ENCODE measurements at regions not wholly inside any gene's neighbourhood (a gene's known extent, or its start where the extent isn't known, plus 50 kb on each side); places are given as distances from the start of the nearest gene placed in this dataset.

DNA sequence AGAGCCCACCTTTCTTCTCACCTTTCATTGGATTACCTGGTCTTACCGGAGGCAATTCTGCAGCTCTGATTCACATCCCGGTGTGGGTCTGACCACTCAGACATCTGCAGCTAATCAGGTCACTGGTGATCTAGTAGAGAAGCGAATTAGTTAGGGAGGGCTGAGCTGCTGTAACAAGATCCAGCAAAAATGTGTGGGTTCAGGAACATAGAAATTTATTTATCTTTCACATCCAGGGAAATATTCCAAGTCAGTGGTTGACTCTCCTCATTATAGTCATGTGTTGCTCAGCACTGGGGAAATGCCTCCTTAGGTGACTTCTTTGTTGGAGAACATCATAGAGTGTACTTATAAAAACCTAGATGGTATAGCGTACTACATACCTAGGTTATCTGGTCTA, 218.7 kb upstream of the PELI2 start:
- H3K36me3 ChIP-seq = no peaks in the 10 kb centered on the region
- no peak overlapping the region for H3K4me3 ChIP-seq
- TF ChIP-seq, protein P1, sequence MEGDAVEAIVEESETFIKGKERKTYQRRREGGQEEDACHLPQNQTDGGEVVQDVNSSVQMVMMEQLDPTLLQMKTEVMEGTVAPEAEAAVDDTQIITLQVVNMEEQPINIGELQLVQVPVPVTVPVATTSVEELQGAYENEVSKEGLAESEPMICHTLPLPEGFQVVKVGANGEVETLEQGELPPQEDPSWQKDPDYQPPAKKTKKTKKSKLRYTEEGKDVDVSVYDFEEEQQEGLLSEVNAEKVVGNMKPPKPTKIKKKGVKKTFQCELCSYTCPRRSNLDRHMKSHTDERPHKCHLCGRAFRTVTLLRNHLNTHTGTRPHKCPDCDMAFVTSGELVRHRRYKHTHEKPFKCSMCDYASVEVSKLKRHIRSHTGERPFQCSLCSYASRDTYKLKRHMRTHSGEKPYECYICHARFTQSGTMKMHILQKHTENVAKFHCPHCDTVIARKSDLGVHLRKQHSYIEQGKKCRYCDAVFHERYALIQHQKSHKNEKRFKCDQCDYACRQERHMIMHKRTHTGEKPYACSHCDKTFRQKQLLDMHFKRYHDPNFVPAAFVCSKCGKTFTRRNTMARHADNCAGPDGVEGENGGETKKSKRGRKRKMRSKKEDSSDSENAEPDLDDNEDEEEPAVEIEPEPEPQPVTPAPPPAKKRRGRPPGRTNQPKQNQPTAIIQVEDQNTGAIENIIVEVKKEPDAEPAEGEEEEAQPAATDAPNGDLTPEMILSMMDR (IDR thresholded peaks at IDR 0.05) = no peak
- ATAC-seq (ENCODE audit: insufficient number of reproducible peaks, low FRiP score, low read depth) (no peak), DNase-seq (ENCODE audit: low spot score) (no peak)
- no peaks in the 10 kb centered on the region for H3K4me1 ChIP-seq (ENCODE audit: control insufficient read depth in 1 of 2, low read depth in 2 of 2)
- H3K27ac ChIP-seq = no peak overlapping the region
- H3K9me3 ChIP-seq = no peaks in the 10 kb centered on the region
- no peaks in the 10 kb centered on the region for H3K27me3 ChIP-seq (replicated peaks; ENCODE audit: insufficient read depth)

GRCh38 chr14:55900749-55901148, 217.5 kb upstream of the PELI2 start:
- TF ChIP-seq, protein P1 (IDR thresholded peaks at IDR 0.05) = no peak

GRCh38 chr14:55901291-55901690, 216.9 kb upstream of the PELI2 start:
- Histone ChIP-seq H3K27ac (no peak overlapping the region), H3K9me3 (no peaks in the 10 kb centered on the region), H3K4me3 (no peak overlapping the region), H3K4me1 (ENCODE audit: control insufficient read depth in 1 of 2, low read depth in 2 of 2) (no peaks in the 10 kb centered on the region), H3K27me3 (replicated peaks; ENCODE audit: insufficient read depth) (no peaks in the 10 kb centered on the region), H3K36me3 (no peaks in the 10 kb centered on the region)
- ATAC-seq (ENCODE audit: insufficient number of reproducible peaks, low FRiP score, low read depth) = no peak
- TF ChIP-seq, protein P1 (IDR thresholded peaks at IDR 0.05) = no peak
- no peak for DNase-seq (ENCODE audit: low spot score)

More at GRCh38 chr14:55900749-55901148, 217.5 kb upstream of the PELI2 start:
- Histone ChIP-seq H3K4me3 (no peak overlapping the region), H3K9me3 (no peaks in the 10 kb centered on the region), H3K36me3 (no peaks in the 10 kb centered on the region), H3K27ac (no peak overlapping the region), H3K4me1 (ENCODE audit: control insufficient read depth in 1 of 2, low read depth in 2 of 2) (no peaks in the 10 kb centered on the region), H3K27me3 (replicated peaks; ENCODE audit: insufficient read depth) (no peaks in the 10 kb centered on the region)
- ATAC-seq (ENCODE audit: insufficient number of reproducible peaks, low FRiP score, low read depth) = no peak
- no peak for DNase-seq (ENCODE audit: low spot score)

DNA sequence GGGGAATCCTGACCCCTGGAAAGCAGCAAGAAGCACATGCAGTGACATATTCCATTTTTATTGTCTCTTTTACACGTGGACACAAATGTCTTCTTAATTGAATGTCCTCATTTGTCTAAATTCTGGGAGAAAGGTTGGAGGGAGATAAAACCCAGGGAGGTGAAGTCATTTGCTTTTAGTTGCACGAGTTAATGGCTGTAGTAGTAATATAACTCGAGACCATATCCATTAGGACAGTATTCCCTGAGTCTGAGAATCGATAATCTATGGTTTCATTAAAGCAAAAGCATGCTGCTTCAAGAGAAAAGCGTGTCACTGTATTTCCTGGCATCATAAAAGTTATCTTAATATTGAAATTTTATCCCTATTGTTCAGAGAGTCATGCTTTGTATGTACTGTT, 216.0 kb upstream of the PELI2 start:
- H3K27ac ChIP-seq = no peak overlapping the region
- ATAC-seq (ENCODE audit: insufficient number of reproducible peaks, low FRiP score, low read depth) = no peak
- TF ChIP-seq, protein P1 (IDR thresholded peaks at IDR 0.05) = no peak

GRCh38 chr14:55904086-55904485, 214.1 kb upstream of the PELI2 start:
- H3K36me3 ChIP-seq = no peaks in the 10 kb centered on the region
- ATAC-seq (ENCODE audit: insufficient number of reproducible peaks, low FRiP score, low read depth) (no peak), DNase-seq (ENCODE audit: low spot score) (no peak)
- no peaks in the 10 kb centered on the region for H3K27me3 ChIP-seq (replicated peaks; ENCODE audit: insufficient read depth)
- H3K4me3 ChIP-seq = no peak overlapping the region
- no peaks in the 10 kb centered on the region for H3K9me3 ChIP-seq
- H3K27ac ChIP-seq = no peak overlapping the region
- H3K4me1 ChIP-seq (ENCODE audit: control insufficient read depth in 1 of 2, low read depth in 2 of 2) = no peaks in the 10 kb centered on the region
- TF ChIP-seq, protein P1 (IDR thresholded peaks at IDR 0.05) = no peak

More for the DNA sequence above, 216.0 kb upstream of the PELI2 start:
- H3K9me3 ChIP-seq = no peaks in the 10 kb centered on the region
- H3K4me3 ChIP-seq = no peak overlapping the region
- H3K27me3 ChIP-seq (replicated peaks; ENCODE audit: insufficient read depth) = no peaks in the 10 kb centered on the region
- DNase-seq (ENCODE audit: low spot score) = no peak
- H3K4me1 ChIP-seq (ENCODE audit: control insufficient read depth in 1 of 2, low read depth in 2 of 2) = no peaks in the 10 kb centered on the region
- H3K36me3 ChIP-seq = no peaks in the 10 kb centered on the region
